Neural cell (in vitro differentiated cells): ENCODE measurements at regions not wholly inside any gene's neighbourhood (a gene's known extent, or its start where the extent isn't known, plus 50 kb on each side); places are given as distances from the start of the nearest gene placed in this dataset.

ENCODE experiments used
- H2AFZ ChIP-seq: fragments of 200-600, 300-800 bp; sonication (generic), shearing (Covaris generic); 2 replicates; pipeline ENCODE4 v1.6.0; 2014; ENCODE audit warnings: low read depth, mild to moderate bottlenecking, antibody characterized with exemption, low read length, moderate library complexity
- H3F3A ChIP-seq: fragments of 200-600 bp; shearing (Covaris generic); 2 replicates; pipeline ENCODE4 v1.6.1; 2016; ENCODE audit warnings: mild to moderate bottlenecking, moderate library complexity, mixed read lengths, antibody characterized with exemption, low read length; ENCODE audit not compliant: insufficient read depth, poor library complexity, severe bottlenecking
- H3K27ac ChIP-seq: fragments of 200-600, 300-800 bp; sonication (generic), shearing (Covaris generic); 2 replicates; pipeline ENCODE4 v1.5.1; 2014; ENCODE audit warnings: mild to moderate bottlenecking, low read length, moderate library complexity
- H3K27me3 ChIP-seq: fragments of 300-800, 200-600 bp; sonication (generic), shearing (Covaris generic); 2 replicates; pipeline ENCODE4 v1.6.0; 2014; ENCODE audit warnings: mild to moderate bottlenecking, low read depth, low read length, moderate library complexity; ENCODE audit not compliant: insufficient read depth
- H3K36me3 ChIP-seq: fragments of 300-800, 200-600 bp; sonication (generic), shearing (Covaris generic); 2 replicates; pipeline ENCODE4 v1.5.1; 2014; ENCODE audit warnings: mild to moderate bottlenecking, antibody characterized with exemption, low read length, moderate library complexity; ENCODE audit not compliant: insufficient read depth
- H3K4me2 ChIP-seq: fragments of 300-800, 200-600 bp; sonication (generic), shearing (Covaris generic); 2 replicates; pipeline ENCODE4 v1.6.0; 2014; ENCODE audit warnings: mild to moderate bottlenecking, low read length
- H3K4me3 ChIP-seq: fragments of 300-800, 200-600 bp; sonication (generic), shearing (Covaris generic); 2 replicates; pipeline ENCODE4 v1.5.1; 2014; ENCODE audit warnings: mild to moderate bottlenecking, low read length, moderate library complexity
- H3K79me2 ChIP-seq: fragments of 200-600 bp; shearing (Covaris generic); replicated peaks from 2 replicates; pipeline ENCODE4 v1.6.0; 2014; ENCODE audit warnings: mild to moderate bottlenecking, low read length, moderate library complexity; ENCODE audit not compliant: insufficient read depth
- H3K9ac ChIP-seq: fragments of 300-800, 200-600 bp; sonication (generic), shearing (Covaris generic); 2 replicates; pipeline ENCODE4 v1.6.1; 2016; ENCODE audit warnings: mild to moderate bottlenecking, low read length, mixed read lengths
- H3K9me2 ChIP-seq: fragments of 200-600 bp; shearing (Covaris generic); 2 replicates; pipeline ENCODE4 v1.6.1; 2016; ENCODE audit warnings: mild to moderate bottlenecking, low read length, mixed read lengths; ENCODE audit not compliant: insufficient read depth
- H3K9me3 ChIP-seq: fragments of 200-600, 300-800 bp; sonication (generic), shearing (Covaris generic); 2 replicates; pipeline ENCODE4 v1.6.1; 2016; ENCODE audit warnings: mild to moderate bottlenecking, mixed run types, low read length, moderate library complexity, mixed read lengths
- H4K20me1 ChIP-seq: fragments of 200-600 bp; shearing (Covaris generic); 2 replicates; pipeline ENCODE4 v1.6.1; 2016; ENCODE audit warnings: mild to moderate bottlenecking, mixed run types; ENCODE audit not compliant: insufficient read depth
- CTCF ChIP-seq: fragments of 450-650 bp; IDR thresholded peaks from 2 replicates; pipeline ENCODE4 v1.5.1; 2014; ENCODE audit warnings: antibody characterized with exemption, mild to moderate bottlenecking, moderate library complexity; ENCODE audit not compliant: poor library complexity, severe bottlenecking
- EP300 ChIP-seq: fragments of 450-650 bp; conservative IDR thresholded peaks from 2 replicates; pipeline ENCODE4 v1.6.1; 2014; ENCODE audit warnings: antibody characterized with exemption, mild to moderate bottlenecking, moderate library complexity; ENCODE audit not compliant: poor library complexity, severe bottlenecking
- EZH2 ChIP-seq: fragments of 200-600, 300-800 bp; shearing (Covaris generic), sonication (generic); IDR thresholded peaks from 2 replicates; pipeline ENCODE4 v1.6.1; 2014; ENCODE audit warnings: antibody characterized with exemption, low read length, borderline replicate concordance, mild to moderate bottlenecking; ENCODE audit not compliant: insufficient read depth, poor library complexity, severe bottlenecking
- MXI1 ChIP-seq: fragments of 450-650 bp; conservative IDR thresholded peaks from 2 replicates; pipeline ENCODE4 v1.6.1; 2014; ENCODE audit warnings: antibody characterized with exemption, mild to moderate bottlenecking; ENCODE audit not compliant: poor library complexity, severe bottlenecking
- POLR2AphosphoS5 ChIP-seq: IDR thresholded peaks from 2 replicates; pipeline ENCODE4 v1.6.1; 2012
- RAD21 ChIP-seq: fragments of 450-650 bp; conservative IDR thresholded peaks from 2 replicates; pipeline ENCODE4 v1.6.1; 2014; ENCODE audit warnings: antibody characterized with exemption, mild to moderate bottlenecking, moderate library complexity
- REST ChIP-seq: IDR thresholded peaks from 2 replicates; pipeline ENCODE4 v1.6.1; 2012; ENCODE audit warnings: borderline replicate concordance
- SMC3 ChIP-seq: fragments of 450-650 bp; conservative IDR thresholded peaks from 2 replicates; pipeline ENCODE4 v1.6.1; 2014; ENCODE audit warnings: antibody characterized with exemption, mild to moderate bottlenecking, moderate library complexity; ENCODE audit not compliant: poor library complexity
- TAF1 ChIP-seq: IDR thresholded peaks from 2 replicates; pipeline ENCODE4 v1.6.1; 2012; ENCODE audit warnings: low read depth

GRCh38 chr2:75327334-75327733 is 128.0 kb upstream of the TACR1 start:
- H3K79me2 ChIP-seq, result no peaks in the 10 kb centered on the region
- no peak overlapping the region for H3K9ac ChIP-seq
- H3K9me3 ChIP-seq, result no peaks in the 10 kb centered on the region
- H3K27me3 ChIP-seq, result no peaks in the 10 kb centered on the region
- H4K20me1 ChIP-seq, result no peaks in the 10 kb centered on the region
- H3K4me3 ChIP-seq, result peak overlapping the region; percentile 26
- H3K9me2 ChIP-seq, result no peaks in the 10 kb centered on the region
- no peak overlapping the region for H2AFZ ChIP-seq
- H3K36me3 ChIP-seq, result no peaks in the 10 kb centered on the region
- no peaks in the 10 kb centered on the region for H3F3A ChIP-seq
- peak; percentile 19 for TF ChIP-seq RAD21
- no peak for TF ChIP-seq CTCF
- TF ChIP-seq EP300, result peak; percentile 88
- TF ChIP-seq MXI1, result no peak
- TF ChIP-seq POLR2AphosphoS5, result peak; percentile 76
- no peak for TF ChIP-seq REST
- H3K4me2 ChIP-seq, result no peak overlapping the region
- H3K27ac ChIP-seq, result peak overlapping the region; percentile 59

- H3K79me2 ChIP-seq, result no peaks in the 10 kb centered on the region
- H3F3A ChIP-seq, result no peaks in the 10 kb centered on the region
- H3K36me3 ChIP-seq, result no peaks in the 10 kb centered on the region
- H3K9me3 ChIP-seq, result no peaks in the 10 kb centered on the region
- no peak overlapping the region for H3K4me2 ChIP-seq
- no peak overlapping the region for H2AFZ ChIP-seq
- no peaks in the 10 kb centered on the region for H4K20me1 ChIP-seq
- H3K27me3 ChIP-seq, result no peaks in the 10 kb centered on the region
- no peak overlapping the region for H3K9ac ChIP-seq
- TF ChIP-seq TAF1, result no peak
- TF ChIP-seq RAD21, result no peak
- no peak for TF ChIP-seq EZH2
- TF ChIP-seq REST, result no peak
- TF ChIP-seq EP300, result no peak
- no peak for TF ChIP-seq MXI1
- TF ChIP-seq SMC3, result no peak
- no peak for TF ChIP-seq POLR2AphosphoS5
- TF ChIP-seq CTCF, result no peak
- H3K9me2 ChIP-seq, result no peaks in the 10 kb centered on the region
- peak overlapping the region; percentile 59 for H3K27ac ChIP-seq
- H3K4me3 ChIP-seq, result no peak overlapping the region
These were observed 127.3 kb upstream of the TACR1 start for GRCh38 chr2:75326645-75327044.
